Esophagus squamous epithelium (tissue), 4 donors: ENCODE measurements at regions not wholly inside any gene's neighbourhood (a gene's known extent, or its start where the extent isn't known, plus 50 kb on each side); places are given as distances from the start of the nearest gene placed in this dataset.

ENCODE experiments used
- POLR2A ChIP-seq, 4 donors: fragments of 450-650 bp; IDR thresholded peaks; one replicate each; pipeline ENCODE4 v1.6.1; 2017; ENCODE audit warnings: antibody characterized with exemption in 4 of 4, mild to moderate bottlenecking in 4 of 4, moderate library complexity in 3 of 4
- TF ChIP-seq, protein P1 (sequence below), 6 experiments: fragments of 450-650 bp in 4 of 6; fragments of 200-600 bp in 2 of 6; sonication (generic) in 2 of 6; IDR thresholded peaks; one replicate each; pipeline ENCODE4 v1.5.1; 2016 to 2019; ENCODE audit warnings: antibody characterized with exemption in 6 of 6, mild to moderate bottlenecking in 4 of 6, moderate library complexity in 4 of 6

DNA sequence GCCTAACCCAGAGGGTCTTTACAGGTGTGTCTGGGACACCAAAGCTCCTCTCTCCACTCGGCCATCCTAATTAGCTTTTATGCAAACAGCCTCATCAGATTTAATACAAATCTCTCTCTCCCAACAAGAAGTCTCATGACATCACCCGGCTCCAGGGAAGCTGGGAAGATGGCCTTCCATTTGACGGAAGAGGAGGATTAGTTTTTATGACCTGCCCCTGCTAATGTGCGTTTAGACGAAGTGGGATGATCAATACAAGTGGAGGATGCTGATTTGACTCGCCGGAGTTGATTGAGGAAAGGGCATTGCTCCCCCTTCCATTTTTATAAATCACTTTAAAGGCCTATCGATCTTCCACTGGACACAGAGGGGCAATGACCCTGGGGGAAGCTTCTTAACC is 239.2 kb downstream of the BCL11B start:
- TF ChIP-seq, protein P1, sequence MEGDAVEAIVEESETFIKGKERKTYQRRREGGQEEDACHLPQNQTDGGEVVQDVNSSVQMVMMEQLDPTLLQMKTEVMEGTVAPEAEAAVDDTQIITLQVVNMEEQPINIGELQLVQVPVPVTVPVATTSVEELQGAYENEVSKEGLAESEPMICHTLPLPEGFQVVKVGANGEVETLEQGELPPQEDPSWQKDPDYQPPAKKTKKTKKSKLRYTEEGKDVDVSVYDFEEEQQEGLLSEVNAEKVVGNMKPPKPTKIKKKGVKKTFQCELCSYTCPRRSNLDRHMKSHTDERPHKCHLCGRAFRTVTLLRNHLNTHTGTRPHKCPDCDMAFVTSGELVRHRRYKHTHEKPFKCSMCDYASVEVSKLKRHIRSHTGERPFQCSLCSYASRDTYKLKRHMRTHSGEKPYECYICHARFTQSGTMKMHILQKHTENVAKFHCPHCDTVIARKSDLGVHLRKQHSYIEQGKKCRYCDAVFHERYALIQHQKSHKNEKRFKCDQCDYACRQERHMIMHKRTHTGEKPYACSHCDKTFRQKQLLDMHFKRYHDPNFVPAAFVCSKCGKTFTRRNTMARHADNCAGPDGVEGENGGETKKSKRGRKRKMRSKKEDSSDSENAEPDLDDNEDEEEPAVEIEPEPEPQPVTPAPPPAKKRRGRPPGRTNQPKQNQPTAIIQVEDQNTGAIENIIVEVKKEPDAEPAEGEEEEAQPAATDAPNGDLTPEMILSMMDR (IDR thresholded peaks at IDR 0.05): no peak
- no peak for TF ChIP-seq POLR2A (IDR thresholded peaks at IDR 0.05)
